Endothelial cell of hepatic sinusoid (primary cell): ENCODE measurements at regions not wholly inside any gene's neighbourhood (a gene's known extent, or its start where the extent isn't known, plus 50 kb on each side); places are given as distances from the start of the nearest gene placed in this dataset.
"Not testable (repeated sequence)": the region's sequence is repeated elsewhere in the genome, so short reads cannot be mapped to it uniquely, and the experiment has no call there.

Experiments
- in situ Hi-C: cut with HindIII; loops from 2 replicates; pipeline ENCODE4 v1.10.0; 2017; ENCODE audit warnings: low sequenced_read_pairs

DNA sequence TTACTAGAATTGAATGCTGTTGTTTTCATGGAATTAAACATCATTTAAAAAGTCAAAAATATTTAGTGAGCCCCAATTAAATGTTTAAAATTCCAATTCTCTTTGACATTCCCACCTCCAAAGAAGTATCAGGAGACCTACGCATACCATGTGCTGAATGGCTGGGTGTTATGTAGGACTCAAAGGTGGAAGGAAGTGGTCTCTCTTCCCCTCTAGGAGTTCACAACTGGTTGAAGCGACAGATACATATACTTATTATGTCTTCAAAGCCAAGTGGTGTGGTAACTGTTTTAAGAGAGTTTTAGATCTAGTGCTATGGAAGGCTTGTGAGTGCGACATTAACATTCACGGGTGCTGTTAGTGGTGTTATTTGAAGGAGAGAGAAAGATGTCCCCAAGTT lies 464.0 kb downstream of the ATP23 start:
- in situ Hi-C loops = no loop called here

DNA sequence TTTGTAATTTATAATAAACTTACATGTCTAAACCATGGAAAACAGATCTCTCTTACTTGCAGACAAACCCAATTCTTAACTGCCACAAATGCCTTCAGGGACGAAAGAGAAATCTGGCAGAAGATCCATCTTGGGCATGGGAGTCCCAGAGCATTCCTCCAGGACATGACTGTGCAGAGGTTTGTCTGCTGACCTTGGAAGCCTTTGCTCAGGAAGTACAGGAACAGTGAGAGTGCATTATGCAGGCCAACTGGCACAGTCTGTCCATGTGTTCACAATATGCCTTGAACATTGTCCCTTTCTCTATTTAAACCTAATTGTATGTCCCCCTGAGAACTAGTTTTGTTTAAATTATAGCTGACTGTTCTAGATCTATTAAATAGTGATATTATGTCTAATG lies 467.1 kb downstream of the ATP23 start:
- in situ Hi-C loops = no loop called here

DNA sequence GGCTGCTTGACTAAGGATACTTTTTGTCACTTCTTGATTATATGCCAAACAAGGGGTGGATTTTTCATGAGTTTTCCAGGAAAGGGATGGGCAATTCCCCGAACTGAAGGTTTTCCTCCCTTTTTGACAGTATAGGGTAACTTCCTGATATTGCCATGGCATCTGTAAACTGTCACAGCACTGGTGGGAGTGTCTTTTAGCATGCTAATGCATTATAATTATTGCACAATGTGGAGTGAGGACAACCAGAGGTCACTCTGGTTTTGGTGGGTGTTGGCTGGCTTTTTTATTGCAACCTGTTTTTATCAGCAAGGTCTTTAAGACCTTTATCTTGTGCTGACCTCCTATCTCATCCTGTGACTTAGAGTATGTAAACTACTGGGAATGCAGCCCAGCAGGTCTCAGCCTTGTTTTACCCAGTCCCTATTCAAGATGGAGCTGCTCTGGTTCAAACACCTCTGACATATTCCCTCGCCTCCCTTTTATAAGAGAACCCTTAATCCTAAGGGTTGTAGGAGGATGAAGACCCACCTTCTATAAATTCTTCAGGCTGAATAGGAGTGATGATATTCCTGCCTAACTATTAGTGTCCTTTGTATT lies 471.2 kb downstream of the ATP23 start:
- in situ Hi-C loops = no loop called here

DNA sequence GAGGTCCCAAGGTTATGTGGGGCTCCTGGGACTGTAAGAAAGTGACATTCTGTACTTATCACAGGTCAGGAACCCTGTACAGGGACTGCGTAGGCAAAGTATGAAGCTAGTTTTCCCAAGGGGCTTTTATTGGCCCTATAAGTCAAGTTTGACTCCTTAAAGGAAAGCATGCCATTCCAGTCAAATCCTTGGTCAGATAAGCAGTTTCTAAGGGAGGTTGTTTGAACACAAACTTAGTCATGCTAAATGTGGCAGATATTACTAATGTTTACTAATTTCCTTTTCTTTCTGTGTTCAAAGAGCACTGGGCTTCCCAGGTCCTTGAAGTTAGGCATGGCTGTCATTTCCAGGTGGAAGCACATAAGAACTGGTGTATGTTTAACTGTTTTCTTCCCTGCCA lies 472.4 kb downstream of the ATP23 start:
- in situ Hi-C loops = no loop called here

DNA sequence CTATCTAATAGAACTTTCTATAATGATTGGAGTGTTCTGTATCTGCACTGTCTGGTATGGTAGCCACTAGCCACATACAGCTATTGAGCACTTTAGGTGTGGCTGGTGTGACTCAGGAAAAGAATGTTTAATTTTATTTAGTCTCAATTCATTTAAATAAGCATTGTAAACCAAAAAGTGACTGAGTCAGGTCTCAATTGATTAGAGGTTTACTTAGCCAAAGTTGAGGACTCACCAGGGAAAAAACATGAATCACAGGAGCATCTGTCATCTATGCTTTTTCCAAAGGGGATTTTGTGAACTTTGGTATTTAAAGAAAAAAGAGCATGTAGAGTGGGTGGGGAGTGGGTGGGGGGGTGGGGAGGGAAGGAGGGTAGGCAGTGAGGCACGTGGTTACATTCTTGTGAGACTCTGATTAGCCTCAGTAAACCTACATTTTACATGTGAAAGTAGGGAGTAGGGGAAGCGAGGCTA lies 473.1 kb downstream of the ATP23 start:
- in situ Hi-C loops = no loop called here

DNA sequence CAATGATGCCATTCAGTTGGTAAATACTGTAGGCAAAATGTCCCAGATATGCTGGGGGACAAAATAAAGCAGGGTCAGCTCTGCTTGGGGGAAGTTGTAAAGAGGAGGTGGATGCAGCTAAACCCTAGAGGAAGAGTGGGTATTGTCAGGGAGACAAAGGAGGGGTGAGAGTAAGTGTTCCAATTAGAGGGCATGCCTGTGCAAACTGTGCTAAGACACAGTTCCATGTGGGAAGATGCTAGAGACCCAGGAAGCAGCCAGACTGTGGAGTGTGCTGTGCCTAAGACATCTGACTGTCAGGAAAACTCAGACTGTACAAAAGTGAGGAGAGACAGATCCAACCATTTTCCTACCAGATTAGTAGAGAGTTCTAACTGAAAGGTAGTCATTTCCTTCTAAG lies 474.3 kb downstream of the ATP23 start:
- in situ Hi-C loops = no loop called here

DNA sequence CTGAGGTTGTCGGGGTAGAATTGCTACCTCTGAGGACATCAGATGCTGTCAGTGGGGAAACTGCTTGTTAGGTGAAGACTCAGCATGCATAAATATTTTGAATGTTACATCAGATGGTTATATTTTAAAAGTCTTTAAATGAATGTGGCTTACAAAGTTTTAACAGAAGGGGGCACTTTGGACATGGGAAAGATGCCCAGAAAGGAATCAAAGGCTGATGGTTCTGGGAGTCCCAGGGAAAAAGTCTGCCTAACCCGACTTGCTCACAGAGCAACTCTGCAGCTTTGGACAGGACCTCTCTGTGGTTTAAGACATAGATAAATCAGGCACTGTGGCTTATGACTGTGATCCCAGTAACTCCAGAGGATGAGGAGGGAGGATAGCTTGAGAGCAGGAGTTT lies 474.9 kb downstream of the ATP23 start:
- in situ Hi-C loops = no loop called here

DNA sequence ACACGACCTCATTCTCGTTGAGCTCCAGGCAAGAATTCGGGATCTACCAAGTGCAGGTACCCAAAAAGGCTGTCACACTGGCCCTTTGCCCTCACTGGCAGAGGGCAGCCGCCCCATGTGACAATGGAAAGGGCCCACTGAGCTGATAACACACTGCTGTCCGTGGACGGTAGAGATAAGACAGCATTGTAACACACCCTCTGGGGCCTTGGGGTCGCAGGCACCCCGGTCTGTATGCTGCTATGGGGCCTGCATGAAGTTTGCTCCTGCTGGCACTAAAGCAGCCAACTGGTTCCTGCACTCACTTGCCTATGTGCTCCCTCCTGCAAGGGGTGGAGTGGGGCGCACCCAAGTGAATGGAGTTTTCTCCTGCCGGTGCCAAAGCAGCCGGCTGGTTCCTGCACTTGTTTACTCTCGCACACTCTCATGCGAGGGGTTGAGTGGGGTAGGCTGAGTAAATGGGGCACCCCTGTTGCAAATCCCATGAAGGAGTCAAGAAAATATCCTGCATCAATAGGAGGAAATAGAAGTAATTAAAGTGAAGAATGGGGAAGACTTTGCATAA lies 477.9 kb downstream of the ATP23 start:
- in situ Hi-C loops = no loop called here

DNA sequence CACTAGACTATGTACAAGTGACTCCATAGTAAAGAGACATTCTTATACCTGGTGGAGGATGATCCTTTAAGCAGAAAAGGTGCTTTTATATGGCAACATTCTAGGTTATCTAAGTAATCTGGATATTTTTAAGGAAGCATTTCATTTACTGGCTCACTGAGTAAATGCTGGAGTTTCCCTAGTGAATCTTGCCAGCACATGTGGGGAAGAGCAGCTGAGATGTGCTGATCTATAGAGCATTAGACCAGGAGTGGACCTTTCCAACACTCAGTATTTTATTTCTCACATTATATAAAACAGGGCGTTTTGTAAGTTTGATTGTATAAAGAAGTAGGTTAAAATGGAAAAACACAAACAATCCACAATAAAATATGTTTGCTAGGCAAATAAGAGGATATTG lies 478.5 kb downstream of the ATP23 start:
- in situ Hi-C loops = no loop called here

DNA sequence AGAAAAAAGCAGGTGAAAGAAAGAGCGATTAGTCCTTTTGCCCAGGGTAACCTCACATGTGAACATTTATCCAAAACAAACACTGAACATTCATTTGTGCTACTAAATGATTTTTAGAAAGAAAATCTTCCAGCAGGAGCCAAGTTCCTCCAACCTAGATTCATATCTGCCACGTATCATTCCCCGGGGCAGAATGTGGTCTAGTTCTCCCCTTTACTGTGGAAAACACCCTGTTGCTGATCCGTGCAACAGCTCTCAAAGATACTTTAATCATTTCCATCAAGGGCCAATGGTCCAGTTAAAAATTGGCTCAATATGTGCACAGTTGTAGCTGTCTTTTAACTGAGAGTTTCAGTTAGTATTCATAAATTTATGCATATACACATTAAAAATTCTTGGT lies 479.1 kb downstream of the ATP23 start:
- in situ Hi-C loops = no loop called here

DNA sequence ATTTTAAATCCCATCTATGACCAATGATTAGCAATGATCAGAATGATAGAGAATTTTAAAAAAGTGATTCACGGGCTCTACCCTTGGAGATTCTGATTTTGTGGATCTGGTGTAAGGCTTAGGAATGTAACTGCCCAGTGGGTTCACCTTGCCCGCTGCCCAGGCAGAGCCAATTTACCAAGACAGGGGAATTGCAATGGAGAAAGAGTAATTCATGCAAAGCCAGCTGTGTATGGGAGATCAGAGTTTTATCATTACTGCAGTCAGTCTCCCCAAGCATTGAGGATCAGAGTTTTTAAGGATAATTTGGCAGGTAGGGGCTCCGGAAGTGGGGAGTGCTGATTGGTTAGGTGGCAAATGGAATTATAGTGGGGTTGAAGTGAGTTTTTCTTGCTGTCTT lies 480.6 kb downstream of the ATP23 start:
- in situ Hi-C loops = no loop called here

DNA sequence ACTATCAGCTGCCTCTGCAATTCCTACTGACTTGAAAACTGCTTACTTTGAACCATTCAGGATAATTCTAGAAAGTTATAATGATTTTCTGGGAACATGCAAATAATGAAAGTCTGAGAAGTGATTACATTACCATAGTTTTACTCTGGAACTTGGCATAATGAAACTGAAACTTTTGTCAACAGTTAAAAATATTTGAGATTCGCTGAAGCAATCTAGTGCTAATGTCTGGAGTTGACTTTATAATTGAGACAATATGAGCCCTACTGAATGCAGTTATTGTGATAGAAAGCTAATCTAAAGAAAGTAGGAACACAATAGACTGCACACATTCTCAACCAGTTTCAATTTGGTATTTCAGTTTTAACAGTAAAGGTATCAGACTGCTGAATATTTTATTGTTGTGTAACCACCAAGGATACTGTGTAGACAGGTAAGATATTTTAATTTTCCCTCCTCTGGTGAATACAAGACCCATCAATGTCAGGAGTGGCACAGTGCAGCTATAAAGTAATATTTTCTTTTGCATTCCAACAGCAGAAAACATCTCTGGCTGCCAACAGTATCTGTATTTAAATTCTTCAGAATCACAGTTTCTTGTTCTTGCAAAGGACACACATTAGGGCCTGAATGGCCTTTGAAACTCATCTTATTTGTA lies 483.5 kb downstream of the ATP23 start:
- in situ Hi-C loops = no loop called here

DNA sequence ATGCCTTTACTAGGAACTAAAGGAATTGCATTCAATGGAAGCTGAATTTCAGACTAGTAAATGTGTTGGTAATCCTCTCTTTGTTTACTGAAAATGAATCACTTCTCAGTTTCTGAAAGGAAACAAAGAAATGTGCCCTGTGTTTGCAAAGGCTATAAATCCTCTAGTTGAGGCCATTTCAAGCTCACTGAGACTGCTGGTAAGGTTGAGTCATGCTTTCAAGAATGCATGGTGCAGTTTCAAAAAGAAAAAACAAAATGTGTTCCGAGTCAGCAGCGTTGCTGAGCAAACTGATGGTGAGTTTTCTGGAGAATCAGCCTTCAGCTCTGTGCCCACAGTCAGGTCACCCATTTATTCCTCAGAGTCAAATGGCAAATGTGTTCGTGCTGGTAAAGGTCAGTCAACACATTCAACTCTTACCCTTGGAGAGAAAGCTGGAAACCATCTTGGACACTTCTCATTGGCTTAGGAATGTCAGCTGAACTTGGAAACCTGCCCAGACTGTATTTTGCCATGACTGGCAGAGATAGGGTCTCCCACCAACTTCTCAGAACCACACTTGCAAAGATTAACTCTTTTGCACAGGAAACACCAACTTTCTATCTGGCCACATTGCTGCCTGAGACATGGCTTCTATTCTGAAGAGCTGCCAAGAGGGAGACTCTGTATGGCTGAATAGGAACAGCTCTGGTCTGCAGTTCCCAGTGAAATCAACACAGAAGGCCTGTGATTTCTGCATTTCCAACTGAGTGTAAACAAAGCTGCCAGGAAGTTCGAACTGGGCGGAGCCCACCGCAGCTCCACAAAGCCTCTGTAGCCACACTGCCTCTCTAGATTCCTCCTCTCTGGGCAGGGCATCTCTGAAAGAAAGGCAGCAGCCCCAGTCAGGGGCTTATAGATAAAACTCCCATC lies 484.4 kb downstream of the ATP23 start:
- in situ Hi-C loops = no loop called here

DNA sequence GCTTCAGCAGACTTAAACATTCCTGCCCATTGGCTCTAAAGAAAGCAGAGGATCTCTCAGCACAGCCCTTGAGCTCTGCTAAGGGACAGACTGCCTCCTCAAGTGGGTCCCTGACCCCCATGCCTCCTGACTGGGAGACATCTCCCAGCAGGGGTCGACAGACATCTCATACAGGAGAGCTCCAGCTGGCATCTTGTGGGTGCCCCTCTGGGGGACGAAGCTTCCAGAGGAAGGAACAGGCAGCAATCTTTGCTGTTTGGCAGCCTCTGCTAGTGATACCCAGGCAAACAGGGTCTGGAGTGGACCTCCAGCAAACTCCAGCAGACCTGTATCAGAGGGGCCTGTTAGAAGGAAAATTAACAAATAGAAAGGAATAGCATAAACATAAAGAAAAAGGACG lies 485.1 kb downstream of the ATP23 start:
- in situ Hi-C loops = not testable (repeated sequence)

DNA sequence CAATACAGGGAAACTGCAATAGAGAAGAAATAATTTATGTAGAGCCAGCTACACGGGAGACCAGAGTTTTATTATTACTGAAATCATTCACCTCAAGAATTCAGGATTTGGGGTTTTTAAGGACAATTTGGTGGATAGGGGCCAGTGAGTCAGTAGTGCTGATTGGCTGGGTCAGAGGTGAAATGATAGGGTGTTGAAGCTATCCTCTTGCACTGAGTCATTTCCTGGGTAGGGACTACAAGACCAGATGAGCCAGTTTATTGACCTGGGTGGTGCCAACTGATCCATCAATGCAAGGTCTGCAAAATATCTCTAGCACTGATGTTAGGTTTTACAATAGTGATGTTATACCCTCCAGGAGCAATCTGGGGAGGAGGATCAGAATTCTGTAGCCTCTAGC lies 486.3 kb downstream of the LRIG3 start:
- in situ Hi-C loops = no loop called here

DNA sequence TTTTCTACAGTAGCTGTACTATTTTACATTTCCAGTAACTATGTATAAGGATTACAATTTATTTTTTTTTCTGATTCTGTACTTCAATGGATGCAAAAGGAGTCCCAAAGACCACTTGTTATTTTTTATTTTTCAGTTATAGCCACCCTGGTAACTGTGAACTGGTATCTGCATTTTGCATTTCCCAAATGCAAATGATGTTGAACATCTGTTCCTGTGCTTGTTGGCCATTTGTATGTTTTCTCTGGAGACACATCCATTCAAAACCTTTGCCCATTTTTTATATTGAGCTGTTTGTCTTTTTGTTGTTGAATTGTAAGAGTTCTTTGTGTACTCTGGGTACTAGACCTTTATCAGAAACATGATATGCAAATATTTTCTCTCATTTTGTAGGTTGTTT lies 485.6 kb downstream of the LRIG3 start:
- in situ Hi-C loops = no loop called here

DNA sequence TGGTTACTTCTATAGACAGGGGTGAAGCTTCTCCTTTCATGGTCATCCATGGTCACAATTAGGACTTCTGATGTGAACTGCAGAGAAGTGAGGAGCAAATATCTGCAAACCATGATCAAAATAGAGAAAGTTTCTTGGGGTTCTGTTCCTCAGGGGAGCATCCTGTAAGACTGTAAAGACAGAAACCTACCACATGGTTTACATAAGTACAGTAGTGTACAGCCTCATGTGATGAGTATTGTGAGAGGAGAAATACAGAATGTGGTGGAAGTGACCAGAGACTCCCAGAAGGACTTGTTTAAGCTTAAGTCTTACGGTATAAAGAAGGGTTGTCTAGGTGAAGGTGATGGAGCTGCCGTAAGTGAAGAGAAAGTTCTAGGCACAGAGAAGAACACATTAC lies 484.7 kb downstream of the LRIG3 start:
- in situ Hi-C loops = no loop called here

DNA sequence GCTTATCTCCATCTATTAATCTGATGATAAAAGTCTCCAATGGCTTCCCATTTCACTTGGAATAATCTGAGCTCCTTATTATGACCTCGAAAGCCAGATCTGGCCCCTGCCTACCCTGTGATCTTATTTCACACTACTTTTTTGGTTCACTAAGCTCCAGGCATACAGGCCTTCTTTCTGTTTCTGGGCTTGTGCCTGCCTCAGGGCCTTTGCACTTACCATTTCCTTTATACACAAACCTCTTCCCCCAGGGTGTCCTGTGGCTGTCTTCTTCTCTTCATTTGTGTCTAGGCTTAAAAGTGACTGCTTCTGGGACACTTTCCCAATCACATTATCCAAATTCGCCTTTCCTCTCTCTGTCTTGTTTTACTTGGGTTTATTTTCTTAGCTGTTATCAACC lies 478.8 kb downstream of the LRIG3 start:
- in situ Hi-C loops = no loop called here

DNA sequence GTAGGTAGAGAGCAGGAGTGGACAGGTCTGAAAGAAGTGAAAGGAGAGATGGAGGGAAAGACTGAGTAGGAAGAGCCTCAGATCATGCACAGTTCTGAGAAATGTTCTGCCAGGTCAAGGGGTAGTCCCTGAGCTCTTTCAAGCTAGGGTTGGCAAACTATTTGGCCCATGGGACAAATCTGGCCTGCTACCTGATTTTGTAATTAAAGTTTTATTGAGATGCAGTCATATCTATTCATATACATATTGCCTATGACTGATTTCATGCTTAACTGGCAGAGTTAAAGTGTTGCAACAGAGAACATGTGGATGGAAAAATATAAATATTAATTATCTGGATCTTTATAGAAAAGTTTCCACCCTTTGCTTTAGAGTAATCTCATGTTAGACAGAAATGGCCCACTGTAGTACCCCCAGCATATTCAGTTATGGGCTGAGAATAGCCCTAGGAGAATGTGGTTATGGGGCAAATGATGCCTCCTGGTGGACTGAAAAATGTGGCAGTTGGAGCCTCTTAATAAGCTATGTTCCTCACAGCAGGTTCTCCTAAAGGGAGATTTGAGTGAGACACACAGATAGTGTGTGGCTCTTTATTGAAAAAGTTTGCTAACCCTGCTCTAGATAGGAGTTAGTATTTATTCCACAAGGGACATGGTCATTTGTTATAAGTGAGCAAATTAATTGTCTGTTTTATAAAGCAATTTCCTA lies 476.9 kb downstream of the LRIG3 start:
- in situ Hi-C loops = no loop called here

DNA sequence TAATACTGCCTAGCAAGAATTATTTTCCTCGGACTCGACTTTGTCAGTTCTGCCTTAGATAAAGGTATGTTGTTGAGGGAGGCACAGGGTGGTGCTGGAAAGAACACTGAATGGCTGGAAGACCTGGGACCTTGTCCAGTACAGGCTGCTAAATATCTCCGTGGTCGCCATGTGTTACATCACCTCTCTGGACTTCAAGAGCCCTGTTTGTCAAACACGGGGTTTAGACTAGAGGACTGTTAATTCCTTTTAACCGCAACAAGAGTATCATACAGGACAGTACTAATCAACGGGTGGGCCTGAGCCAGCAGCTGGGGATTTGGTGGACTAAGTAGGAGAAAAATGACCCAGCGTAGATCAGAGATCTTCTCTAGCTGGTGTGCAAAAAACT lies 476.3 kb downstream of the LRIG3 start:
- in situ Hi-C loops = no loop called here

DNA sequence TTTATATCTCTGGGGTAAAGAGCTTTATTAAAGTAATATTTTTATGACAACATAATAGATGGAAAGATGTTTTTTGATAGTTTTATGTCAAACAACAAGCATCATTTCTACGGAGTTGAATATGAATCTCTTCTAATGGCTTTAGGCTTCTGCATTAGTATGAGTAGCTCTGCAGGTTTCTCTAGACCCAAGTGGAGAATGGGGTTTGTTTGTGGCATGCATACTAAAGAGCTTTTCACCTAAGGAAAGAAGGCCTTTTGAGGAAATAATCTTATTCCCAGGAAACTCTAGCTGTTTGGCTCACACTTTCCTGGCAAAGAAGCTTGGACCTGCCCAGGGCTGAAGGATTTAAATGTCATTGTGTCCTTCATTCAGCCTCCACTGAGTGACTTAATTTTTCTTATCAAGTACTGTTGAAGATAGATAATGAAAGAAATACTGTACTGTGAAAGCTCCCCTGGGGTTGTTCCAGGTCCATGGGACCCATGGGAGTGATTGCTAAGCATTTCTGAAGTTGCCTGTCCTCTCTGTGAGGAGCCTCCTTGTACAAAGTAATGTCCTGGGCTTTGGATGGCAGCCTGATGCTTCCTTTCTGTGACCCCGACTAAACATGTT lies 469.3 kb downstream of the LRIG3 start:
- in situ Hi-C loops = no loop called here
